ENCODE measurements at regions not wholly inside any gene's neighbourhood (a gene's known extent, or its start where the extent isn't known, plus 50 kb on each side); places are given as distances from the start of the nearest gene placed in this dataset.

DNA sequence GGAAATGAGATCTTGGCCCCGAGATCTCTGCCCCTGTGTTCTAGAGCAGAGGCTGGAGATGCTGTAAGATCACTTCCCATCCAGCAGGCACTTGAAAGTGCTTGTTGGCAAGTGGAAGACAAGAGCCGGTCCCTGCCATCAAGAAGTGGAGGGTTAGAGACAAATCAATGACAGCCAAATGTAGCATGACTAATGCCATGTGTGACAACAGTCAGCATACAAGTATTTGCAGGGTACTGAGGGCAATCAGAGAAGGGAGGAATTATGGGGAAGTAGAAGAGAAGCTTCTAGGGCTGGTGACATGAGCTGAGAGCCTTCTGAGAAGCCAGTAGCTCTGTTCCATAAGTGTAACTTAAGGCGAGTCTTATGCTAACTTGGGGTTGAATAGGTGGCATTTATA lies 58.6 kb downstream of the TMEM17 start:
- DNase-seq (ENCODE audit: low spot score), result no peak

DNA sequence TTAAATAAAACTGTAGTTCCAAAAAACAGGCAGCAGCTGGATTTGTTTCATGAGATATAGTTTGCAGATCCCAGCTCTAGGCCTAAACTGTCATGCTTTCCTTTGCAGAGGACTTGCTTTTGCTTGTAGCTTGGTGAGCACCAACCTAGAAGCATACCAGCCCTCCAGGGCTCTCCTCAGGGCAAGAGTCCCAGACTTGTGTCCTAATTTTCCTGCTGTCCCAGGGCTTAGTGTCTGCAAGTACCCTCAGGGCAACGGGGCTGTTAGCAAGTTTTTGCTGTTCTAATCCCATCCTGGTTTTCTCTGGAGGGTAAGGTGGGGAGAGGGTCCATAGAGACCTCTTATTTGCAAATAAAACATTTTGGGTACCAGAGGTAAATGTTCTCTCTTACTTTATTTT lies 59.5 kb downstream of the TMEM17 start:
- no peak for DNase-seq (ENCODE audit: low spot score)

DNA sequence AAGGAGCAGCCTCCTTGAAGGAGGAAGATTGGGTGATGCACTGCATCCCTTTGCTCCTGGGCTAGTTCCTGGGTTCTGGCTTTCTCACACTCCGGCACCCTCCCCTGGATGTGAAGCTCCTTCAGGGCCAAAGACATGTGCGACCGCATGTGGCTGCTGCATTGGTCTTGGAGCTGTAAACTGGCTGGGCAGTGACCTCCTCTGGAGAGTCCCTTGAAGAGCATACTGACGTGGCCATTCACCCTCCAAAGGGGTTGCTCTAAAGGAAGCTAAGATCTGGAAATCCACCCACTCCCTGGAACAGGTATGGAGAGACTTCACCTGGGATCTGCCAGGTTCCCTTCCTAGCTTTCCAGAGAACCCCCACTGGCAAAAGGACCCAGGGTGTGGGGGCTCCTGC lies 62.1 kb downstream of the TMEM17 start:
- no peak for DNase-seq (ENCODE audit: low spot score)

DNA sequence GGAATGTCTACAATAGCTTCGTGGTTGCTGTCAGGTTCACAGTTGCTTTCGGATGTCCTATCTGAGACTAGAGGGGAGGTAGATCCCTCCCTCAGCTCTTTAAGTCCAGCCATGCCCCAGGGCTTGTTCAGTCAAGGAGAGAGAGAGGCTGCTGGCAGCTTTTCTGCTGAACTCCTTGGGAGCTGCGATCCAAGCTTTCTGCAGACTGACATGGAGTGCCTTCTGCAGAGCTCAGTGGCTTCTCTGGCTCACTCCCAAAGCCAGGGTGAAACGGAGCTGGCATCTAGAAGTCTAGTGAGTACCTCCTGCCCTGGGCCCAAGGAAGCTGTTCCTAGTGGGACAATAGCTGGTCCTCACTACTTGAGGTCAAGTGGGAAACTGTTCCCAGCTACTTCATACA lies 62.5 kb downstream of the TMEM17 start:
- DNase-seq (ENCODE audit: low spot score), result no peak

DNA sequence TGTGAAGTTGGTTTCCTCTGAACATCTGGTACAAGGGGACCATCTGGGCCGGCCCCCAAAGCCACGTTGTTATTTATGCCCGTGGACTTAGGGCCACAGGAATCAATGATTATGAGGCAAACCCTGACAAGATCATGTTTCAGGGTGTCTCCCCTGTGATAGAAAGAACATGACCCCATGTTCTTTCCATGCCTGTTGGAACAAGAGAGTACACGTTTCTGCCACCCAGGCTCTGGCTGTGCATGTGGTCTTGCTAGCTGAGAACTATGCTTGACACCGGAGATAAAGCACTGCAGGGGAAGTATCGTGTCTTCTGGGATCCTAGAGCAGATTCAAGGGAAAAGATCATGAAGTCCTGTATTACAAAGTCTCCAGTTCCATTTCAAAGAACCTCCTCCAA lies 64.2 kb downstream of the TMEM17 start:
- no peak for DNase-seq (ENCODE audit: low spot score)

DNA sequence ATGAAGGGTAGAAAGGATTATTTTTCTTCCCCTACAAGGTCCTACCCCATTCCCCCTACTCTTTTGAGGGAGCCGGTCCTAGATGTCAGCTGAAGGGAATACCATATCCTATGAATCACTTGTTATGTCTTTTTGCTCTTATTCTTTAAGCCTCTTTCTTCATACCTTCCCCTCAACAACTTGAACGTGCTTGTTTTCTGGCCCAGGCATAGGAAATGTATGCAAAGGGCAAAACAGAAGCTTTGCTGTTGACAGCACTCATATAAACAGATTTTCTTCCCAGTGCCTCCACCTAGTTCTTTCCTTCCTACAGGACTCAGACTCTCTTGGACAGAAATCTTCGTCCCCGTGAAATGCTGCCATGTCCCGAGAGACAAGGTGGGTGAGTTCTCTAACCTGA lies 64.6 kb downstream of the TMEM17 start:
- no peak for DNase-seq (ENCODE audit: low spot score)

DNA sequence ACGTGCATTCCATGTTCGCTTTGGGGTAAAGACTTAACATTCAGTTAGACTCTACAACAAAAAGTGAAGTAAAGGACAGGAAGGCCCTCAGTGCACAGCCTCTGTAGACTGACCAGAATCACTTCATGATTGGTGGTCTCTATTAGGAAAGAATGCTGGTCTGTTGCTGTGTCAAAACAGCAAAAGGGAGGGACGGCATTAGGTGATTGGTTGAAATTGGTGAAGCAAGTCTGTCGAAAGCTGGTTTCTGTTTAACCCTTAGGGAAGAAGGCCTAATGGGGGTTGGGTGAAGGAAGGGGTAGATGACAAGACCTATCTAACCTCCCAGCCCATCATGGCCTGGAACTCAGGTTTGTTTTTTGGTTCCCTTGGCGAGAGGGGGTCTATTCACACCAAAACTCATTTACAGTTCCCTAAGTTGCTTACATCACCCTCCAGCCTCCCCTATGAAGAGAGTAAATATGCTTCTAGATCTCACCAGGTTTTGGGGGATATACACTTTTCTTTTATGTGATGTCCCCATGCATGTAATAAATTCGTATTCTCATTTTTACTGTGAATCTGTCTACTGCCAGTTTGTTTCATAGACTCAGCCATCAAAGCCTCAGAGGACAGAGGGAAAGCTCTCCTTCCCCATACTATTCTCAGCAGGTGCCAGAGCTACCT lies 65.6 kb downstream of the TMEM17 start:
- no peak for DNase-seq (ENCODE audit: low spot score)

DNA sequence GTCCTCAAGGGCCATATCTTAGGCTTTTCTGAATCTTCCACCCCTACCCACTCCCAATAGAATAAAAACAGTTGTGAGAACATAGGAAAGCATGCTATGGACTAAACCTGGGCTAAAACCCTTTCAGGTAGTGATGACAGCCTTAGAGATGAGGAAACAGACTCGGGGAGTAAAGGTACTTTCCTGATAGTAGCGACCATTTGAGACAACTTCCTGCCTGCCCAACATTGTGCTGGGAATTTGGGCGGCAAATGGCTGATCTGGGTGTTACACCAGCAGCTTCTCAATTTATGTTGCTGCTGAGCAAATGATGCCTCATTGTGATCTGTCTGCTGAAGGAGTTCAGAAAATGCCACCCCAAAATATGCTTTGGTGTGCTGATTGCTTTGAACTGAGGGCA lies 66.6 kb downstream of the TMEM17 start:
- no peak for DNase-seq (ENCODE audit: low spot score)

DNA sequence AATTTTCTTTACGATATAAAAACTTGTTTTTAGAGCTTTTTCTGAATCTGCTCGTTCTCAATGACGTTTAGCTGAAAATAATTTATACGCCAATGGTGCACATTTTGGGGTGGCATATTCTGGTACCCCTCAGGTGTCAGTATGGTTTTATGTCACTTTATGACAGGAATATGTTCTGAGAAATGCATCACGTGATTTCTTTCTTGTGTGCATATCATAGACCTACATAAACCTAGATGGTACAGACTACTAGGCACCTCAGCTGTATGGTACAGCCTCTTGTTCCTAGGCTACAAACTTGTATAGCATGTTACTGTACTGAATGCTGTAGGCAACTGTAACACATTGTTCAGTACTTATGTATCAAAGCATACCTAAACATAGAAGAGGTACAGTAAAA lies 68.2 kb downstream of the TMEM17 start:
- no peak for DNase-seq (ENCODE audit: low spot score)

DNA sequence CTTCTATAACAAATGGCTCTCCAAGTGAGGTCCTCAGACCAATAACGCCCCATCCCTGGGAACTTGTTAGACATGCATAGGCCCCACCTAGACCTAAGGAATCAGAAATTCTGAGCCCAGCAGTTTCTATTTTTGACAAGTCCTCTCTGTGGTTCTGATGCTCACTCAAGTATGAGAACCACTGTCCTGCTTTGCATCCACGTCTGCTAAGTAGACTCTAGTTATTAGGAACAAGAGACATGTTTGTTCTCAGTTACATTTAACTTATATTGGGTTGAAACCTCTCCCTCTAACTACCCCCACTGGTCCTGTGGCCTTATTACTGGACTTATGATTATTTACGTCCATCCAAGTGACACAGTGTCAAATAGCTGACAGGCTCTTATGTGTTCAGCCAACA lies 70.3 kb downstream of the TMEM17 start:
- no peak for DNase-seq (ENCODE audit: low spot score)

DNA sequence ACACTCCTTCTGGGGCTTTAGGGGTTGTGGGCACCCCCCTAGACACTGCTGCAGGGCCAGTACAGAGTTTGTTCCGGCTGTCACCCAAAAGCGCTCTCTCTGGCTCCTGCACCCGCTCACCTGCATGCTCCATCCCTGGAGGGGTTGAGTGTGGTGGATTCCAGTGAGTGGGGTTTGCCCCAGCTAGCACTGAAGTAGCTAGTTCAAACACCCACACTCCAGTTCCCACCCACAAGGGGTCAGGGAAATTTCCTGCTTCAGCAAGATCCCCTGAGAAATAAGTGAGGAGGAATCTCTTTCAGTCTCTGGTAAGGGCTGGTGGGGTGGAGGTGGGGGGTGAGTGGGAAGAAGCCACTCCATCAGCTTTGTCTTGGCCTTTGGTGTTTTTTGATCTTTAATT lies 73.6 kb downstream of the TMEM17 start:
- no peak for DNase-seq (ENCODE audit: low spot score)

DNA sequence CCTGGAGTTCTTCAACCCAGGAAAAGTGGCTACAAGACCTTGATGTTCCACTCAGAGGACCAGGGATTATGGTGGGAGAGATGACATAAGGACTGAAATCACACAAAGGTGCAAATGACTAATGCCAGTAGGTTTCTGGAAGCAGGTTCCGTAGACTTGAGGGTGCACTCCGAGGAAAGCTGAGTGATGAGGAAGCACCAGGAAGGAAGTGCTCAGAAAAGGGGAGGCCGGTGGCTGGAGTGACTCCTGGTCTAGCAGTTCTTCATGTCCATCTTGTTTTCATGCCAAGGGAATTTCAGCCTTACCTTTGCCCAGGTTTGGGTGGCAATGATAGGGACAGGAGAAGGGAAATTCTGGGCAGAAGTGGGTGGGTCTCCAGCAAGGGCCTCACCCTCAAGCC lies 74.5 kb downstream of the TMEM17 start:
- DNase-seq (ENCODE audit: low spot score), result no peak

DNA sequence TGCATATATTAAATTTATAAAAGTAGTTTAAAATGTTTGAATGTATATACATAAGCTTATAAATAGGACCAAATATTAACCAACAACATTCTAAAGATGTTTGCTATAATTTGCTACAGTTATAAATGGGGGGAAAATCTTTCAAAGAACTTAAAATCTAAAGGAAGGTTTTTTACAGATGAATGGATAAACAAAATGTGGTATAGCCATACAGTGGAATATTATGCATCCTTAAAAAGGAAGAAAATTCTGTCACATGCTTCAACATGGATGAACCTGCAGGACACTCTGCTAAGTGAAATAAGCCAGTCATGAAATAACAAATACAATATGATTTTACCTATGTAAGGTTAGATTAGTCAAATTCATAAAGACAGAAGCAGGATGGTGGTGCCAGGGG lies 75.8 kb downstream of the TMEM17 start:
- no peak for DNase-seq (ENCODE audit: low spot score)

DNA sequence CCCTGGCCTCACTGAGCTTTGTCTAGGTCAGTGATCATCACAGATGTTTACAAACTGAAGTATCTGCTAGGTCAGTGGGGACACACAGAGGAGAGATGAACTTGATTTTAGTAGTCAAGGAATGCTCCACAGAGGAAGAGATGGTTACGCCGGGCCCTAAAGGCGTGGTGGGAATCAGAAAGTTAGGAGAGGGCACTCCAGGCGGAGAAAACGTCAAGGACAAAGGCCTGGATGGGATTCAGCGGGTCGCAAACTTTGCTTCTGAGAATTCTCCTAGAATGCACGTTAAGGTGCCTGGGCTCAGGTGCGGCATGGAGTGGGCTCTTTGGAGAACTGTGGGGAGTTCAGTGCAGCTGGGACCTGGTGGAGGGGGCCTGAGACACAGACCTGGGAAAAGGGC lies 78.8 kb downstream of the TMEM17 start:
- no peak for DNase-seq (ENCODE audit: low spot score)

DNA sequence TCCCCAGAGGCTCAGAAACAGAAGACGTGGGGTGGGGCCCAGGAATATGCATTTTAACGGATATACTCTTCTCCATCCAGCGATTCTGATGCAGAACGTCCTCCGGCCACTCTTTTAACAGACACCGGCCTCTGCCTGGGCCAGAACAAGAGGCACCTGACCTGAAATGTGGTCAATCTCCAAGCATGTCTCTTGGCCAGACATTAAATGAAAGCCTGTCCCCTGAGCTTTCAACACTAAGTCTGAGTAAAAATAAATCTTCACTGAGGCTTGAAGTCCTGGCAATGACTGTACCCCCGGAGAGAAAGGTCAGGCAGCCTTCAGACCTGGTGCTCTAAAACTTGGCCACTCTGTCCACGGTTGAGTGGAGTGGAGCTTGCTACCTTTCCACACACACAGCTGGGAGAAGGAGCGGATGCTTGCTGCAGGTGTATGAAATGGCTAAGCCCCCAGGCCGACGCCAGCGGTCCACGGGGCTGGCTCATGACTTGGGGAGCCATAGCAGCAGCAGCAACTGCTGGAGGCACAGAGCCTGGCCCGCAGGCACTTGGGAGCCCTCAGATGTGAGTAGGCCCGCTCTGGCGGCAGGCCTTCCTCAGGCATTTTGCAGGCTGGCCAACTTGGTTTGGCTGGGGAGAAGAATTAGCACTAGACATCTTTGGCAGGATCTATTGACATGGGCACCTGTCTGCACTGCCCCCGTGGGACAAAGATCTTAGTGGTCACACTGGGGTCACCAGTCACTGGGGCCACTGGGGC lies 79.7 kb downstream of the TMEM17 start:
- no peak for DNase-seq (ENCODE audit: low spot score)

DNA sequence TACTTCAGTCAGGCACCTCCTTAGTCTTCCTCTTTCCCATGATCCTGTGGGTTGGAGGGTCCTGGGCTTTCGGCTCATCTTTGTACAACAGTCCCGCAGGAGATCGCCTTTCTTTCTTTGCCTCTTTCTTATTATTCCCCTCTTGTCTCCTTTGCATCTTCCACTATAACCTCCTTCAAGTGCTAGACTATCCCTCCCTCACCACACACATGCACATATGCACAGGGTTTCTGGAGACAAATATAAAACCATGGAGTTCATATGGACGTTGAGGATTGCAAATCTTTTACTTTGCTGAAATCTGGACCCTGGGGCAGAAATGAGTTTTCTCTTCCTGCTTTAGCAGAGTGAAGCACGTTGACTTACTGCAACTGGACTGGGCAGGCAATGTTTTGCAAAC lies 80.3 kb downstream of the TMEM17 start:
- DNase-seq (ENCODE audit: low spot score), result no peak

DNA sequence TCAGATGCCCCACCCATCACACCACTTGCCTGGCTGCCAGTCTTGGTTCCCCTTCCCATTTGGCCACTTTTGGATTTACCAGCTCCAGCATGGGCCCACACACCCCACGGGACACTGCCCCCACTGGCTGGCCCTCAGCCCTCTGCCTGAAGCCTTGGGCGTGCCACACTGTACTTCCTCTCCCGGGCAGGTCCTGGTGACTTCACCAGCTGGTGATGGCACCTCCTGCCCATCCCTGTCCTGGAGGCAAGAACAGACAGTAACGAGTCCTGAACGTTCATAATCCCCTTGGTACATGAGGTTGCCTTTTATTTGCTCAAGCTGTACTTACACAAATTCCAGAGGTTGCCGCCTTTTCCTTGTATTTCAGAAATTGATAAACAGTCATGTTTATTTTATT lies 81.1 kb downstream of the TMEM17 start:
- no peak for DNase-seq (ENCODE audit: low spot score)

DNA sequence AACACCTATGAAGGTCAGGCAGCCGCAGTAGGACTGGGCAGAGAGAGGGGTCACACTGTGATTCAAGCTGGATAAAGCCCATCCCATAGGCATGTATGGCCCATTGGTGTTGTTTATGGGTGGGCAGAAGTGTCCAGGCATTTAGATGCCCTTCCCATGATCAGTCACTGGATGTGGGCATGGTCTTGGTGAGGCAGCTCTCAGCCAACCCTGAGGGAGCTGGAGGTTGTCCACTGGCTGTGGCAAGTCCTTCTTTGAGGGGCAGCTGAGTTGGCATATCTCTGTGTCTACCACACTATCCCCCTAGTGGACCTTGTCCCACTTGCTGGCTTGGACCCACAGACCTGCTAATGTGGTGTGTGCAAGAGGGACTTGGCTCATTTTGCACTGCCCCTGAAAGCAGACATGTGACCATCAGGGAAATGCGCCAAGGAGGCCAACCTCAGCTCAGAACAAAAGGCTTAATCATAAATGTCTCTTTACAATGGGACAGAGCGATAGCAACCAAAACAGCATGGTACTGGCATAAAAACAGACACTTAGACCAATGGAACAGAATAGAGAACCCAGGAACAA lies 82.0 kb downstream of the TMEM17 start:
- no peak for DNase-seq (ENCODE audit: low spot score)

DNA sequence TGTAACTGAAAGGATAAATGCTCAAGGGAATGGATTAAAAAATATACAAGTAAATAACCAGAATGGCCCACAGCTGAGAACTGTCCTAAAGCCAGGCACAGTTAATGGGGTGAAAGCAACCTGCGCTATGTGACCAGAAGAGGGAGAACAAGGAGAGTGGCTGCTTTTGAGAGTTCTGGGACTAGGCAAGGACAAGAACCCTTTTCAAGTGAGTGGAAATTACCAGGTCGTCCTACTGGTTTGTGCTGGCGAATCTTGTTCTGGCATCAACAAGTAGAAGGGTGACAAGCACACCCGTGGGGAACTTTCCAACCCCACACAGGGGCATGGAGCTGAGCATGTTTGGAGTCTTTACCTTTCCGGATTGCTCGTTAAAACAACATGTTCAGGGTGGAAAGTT lies 82.8 kb downstream of the TMEM17 start:
- no peak for DNase-seq (ENCODE audit: low spot score)

DNA sequence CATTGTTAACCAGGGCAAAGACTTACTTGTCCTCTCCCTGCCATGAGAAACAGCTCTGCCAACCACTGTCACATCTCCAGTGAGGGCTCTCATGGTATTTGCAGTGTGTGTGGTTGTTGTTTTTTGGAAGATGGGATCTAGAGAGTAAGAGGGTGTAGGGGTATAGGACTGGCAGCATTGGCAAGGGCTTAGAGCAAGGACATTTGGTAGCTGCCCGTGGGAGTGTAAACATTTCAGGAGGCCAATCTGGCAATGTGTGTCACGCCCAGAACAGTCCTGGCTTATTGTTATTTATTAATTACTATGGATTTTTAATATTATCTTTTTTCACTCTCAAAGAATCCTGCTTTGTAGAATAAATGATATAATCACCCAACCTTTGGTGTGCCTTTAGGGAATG lies 90.5 kb downstream of the TMEM17 start:
- no peak for DNase-seq (ENCODE audit: low spot score)

DNA sequence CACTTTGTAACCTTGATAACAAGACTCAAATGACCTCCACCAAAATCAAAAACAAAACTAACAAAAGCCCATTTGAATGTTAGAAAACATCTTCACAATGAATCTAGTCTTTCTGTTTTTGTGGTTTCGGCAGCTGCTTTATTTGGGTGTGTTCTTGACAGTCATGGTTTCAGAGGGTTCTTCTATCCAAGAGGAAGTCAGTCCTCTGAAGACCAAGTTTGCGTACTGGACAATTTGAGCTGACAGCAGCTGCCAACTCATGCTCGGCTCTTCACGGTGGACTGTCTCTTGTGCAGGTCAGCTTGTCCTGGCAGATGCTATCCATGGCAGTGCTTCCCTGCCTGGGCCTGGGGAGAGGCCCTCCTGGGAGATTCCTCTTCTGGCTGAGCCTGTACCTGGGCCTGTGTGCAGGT lies 91.0 kb downstream of the TMEM17 start:
- no peak for DNase-seq (ENCODE audit: low spot score)

DNA sequence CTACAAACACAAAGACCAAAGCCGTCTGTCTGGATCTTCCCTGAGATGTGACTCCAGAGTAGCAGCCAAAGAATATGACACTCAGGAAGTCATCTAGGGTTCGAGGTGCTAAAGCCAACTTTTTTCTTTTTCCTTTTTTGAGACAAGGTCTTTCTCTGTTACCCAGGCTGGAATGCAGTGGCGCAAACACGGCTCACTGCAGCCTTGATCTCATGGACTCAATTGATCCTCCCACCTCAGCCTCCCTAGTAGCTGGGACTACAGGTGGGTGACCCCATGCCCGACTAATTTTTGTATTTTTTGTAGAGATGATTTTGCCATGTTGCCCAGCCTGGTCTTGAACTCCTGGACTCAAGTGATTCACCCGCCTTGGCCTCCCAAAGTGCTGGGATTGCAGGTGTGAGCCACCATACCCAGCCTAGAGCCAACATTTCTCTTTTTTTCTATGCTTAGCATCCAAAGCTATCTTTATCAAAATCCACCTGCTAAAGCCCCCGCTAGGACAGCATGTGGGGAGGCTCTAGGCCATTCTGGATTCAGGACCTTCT lies 92.8 kb downstream of the TMEM17 start:
- no peak for DNase-seq (ENCODE audit: low spot score)

DNA sequence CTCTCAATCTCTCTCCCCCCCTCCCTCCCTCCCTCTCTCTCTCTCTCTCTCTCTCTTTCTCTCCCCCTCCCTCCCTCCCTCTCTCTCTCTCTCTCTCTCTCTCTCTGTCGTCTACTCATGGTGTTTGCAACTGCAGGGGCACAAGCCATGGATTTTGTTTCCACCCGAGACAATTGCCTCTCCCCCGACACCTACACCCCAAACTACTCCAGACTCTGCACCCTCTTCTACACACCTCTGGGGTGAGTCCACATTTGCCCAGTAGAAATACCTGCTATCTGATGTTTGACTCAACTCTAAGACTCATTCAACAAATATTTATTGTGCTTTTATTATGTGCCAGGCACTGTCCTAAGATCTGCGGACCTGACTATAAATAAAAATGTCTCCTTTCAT lies 93.7 kb downstream of the TMEM17 start:
- no peak for DNase-seq (ENCODE audit: low spot score)
